GM21423 (cell line): ENCODE measurements at regions not wholly inside any gene's neighbourhood (a gene's known extent, or its start where the extent isn't known, plus 50 kb on each side); places are given as distances from the start of the nearest gene placed in this dataset.

Experiments
- ATAC-seq: cut with Tn5 transposase; IDR thresholded peaks from one replicate; pipeline ENCODE4 v1.9.1; 2021; ENCODE audit warnings: mild to moderate bottlenecking, moderate library complexity; ENCODE audit not compliant: unreplicated experiment

GRCh38 chr20:50284811-50285375, 94.3 kb downstream of the CEBPB start:
- no peak for ATAC-seq

GRCh38 chr20:50285376-50286173, 94.9 kb downstream of the CEBPB start:
- ATAC-seq = peak; percentile 52

GRCh38 chr20:50286174-50286511, 95.5 kb downstream of the CEBPB start:
- no peak for ATAC-seq

- ATAC-seq = no peak
These were observed 96.0 kb downstream of the CEBPB start for GRCh38 chr20:50286609-50287008.

- ATAC-seq = no peak
These were observed 96.9 kb downstream of the CEBPB start for GRCh38 chr20:50287512-50287911.

- ATAC-seq = no peak
These were observed 97.5 kb downstream of the CEBPB start for GRCh38 chr20:50288128-50288623.

- ATAC-seq = no peak
These were observed 99.0 kb downstream of the CEBPB start for GRCh38 chr20:50289581-50289980.

- no peak for ATAC-seq
These were observed 99.5 kb downstream of the CEBPB start for GRCh38 chr20:50290112-50290511.

GRCh38 chr20:50290808-50291207, 100.2 kb downstream of the CEBPB start:
- no peak for ATAC-seq

GRCh38 chr20:50291254-50292078, 100.8 kb downstream of the CEBPB start:
- no peak for ATAC-seq

GRCh38 chr20:50292079-50292590, 101.5 kb downstream of the CEBPB start:
- ATAC-seq = no peak

GRCh38 chr20:50292591-50293283, 102.1 kb downstream of the CEBPB start:
- no peak for ATAC-seq

GRCh38 chr20:50293284-50294139, 102.9 kb downstream of the CEBPB start:
- no peak for ATAC-seq

GRCh38 chr20:50294164-50295088, 103.8 kb downstream of the CEBPB start:
- no peak for ATAC-seq

- no peak for ATAC-seq
These were observed 104.7 kb downstream of the CEBPB start for GRCh38 chr20:50295345-50295744.

- ATAC-seq = no peak
These were observed 105.3 kb downstream of the CEBPB start for GRCh38 chr20:50295762-50296449.

GRCh38 chr20:50296450-50297375, 106.1 kb downstream of the CEBPB start:
- no peak for ATAC-seq
